Tibial artery (tissue), 4 donors: ENCODE measurements at regions not wholly inside any gene's neighbourhood (a gene's known extent, or its start where the extent isn't known, plus 50 kb on each side); places are given as distances from the start of the nearest gene placed in this dataset.

Source experiments
- DNase-seq, 2 donors: peaks; one replicate each; pipeline ENCODE4 v3.0.0-alpha.2; 2019
- H3K27ac ChIP-seq, 2 donors: fragments of 200-600 bp; sonication (generic) in 1 of 2; 1 replicate in 1 of 2; 2 replicates in 1 of 2; pipeline ENCODE4 v1.5.1; 2018 to 2019; ENCODE audit warnings: mild to moderate bottlenecking in 1 of 2
- H3K27me3 ChIP-seq, 2 donors: fragments of 200-600 bp; sonication (generic) in 1 of 2; one replicate each; pipeline versions ENCODE4 v1.5.1 to v1.6.0; 2016 to 2019
- H3K36me3 ChIP-seq, 3 donors: fragments of 200-600 bp; sonication (generic) in 2 of 3; one replicate each; pipeline ENCODE4 v1.5.1; 2016 to 2019; ENCODE audit warnings: mild to moderate bottlenecking in 2 of 3
- H3K4me1 ChIP-seq, 4 donors: fragments of 200-600 bp; sonication (generic) in 2 of 4; 1 replicate in 3 of 4; 2 replicates in 1 of 4; pipeline ENCODE4 v1.5.1; 2016 to 2019
- H3K4me3 ChIP-seq, 2 donors: fragments of 200-600 bp; sonication (generic) in 1 of 2; 1 replicate in 1 of 2; 2 replicates in 1 of 2; pipeline ENCODE4 v1.5.1; 2018 to 2019; ENCODE audit warnings: mild to moderate bottlenecking in 2 of 2
- H3K9me3 ChIP-seq, 3 donors: fragments of 200-600 bp; sonication (generic) in 1 of 3; one replicate each; pipeline ENCODE4 v1.5.1; 2016 to 2019
- CTCF ChIP-seq, 2 experiments: fragments of 200-600 bp in 1 of 2; fragments of 450-650 bp in 1 of 2; IDR thresholded peaks; one replicate each; pipeline ENCODE4 v1.5.1; 2017 to 2019; ENCODE audit warnings: antibody characterized with exemption in 2 of 2, mild to moderate bottlenecking in 1 of 2, moderate library complexity in 1 of 2
- intact Hi-C: fragments of 100-400 bp; cut with DNase I; formaldehyde crosslinking; loops from one replicate; pipeline ENCODE4 v1.15.0; 2023; ENCODE audit warnings: low total_unique reads

- H3K27me3 ChIP-seq, result no peaks in the 10 kb centered on the region
- no peak for DNase-seq
- peaks cover 0 to 7% (median 0%) of the 10 kb centered on the region in 3 donors for H3K9me3 ChIP-seq
- no peak overlapping the region for H3K27ac ChIP-seq
- no peak for TF ChIP-seq CTCF (IDR thresholded peaks at IDR 0.05)
- no peaks in the 10 kb centered on the region for H3K4me1 ChIP-seq
- H3K4me3 ChIP-seq, result no peak overlapping the region
- intact Hi-C loops, result no loop called here
- H3K36me3 ChIP-seq, result no peaks in the 10 kb centered on the region
These were observed 76.6 kb upstream of the SOX1 start for GRCh38 chr13:111990362-111990761.

- Histone ChIP-seq H3K4me1 (no peaks in the 10 kb centered on the region), H3K36me3 (no peaks in the 10 kb centered on the region), H3K27me3 (no peaks in the 10 kb centered on the region), H3K9me3 (peaks cover 0 to 7% (median 0%) of the 10 kb centered on the region in 3 donors), H3K4me3 (no peak overlapping the region), H3K27ac (no peak overlapping the region)
- TF ChIP-seq CTCF (IDR thresholded peaks at IDR 0.05), result no peak
- intact Hi-C loops, result no loop called here
- no peak for DNase-seq
These were observed 74.0 kb upstream of the SOX1 start for GRCh38 chr13:111992911-111993310.

GRCh38 chr13:111993691-111994090 is 73.3 kb upstream of the SOX1 start:
- H3K27me3 ChIP-seq, result peaks cover 0 to 3% of the 10 kb centered on the region in 2 donors
- H3K4me3 ChIP-seq, result no peak overlapping the region
- no peaks in the 10 kb centered on the region for H3K4me1 ChIP-seq
- TF ChIP-seq CTCF (IDR thresholded peaks at IDR 0.05), result no peak
- H3K9me3 ChIP-seq, result peaks cover 0 to 7% (median 0%) of the 10 kb centered on the region in 3 donors
- no peak overlapping the region for H3K27ac ChIP-seq
- intact Hi-C loops, result no loop called here
- DNase-seq, result no peak
- H3K36me3 ChIP-seq, result no peaks in the 10 kb centered on the region

GRCh38 chr13:111994578-111994977 is 72.4 kb upstream of the SOX1 start:
- TF ChIP-seq CTCF (IDR thresholded peaks at IDR 0.05), result no peak
- peaks cover 0 to 4% of the 10 kb centered on the region in 2 donors for H3K27me3 ChIP-seq
- peaks cover 0 to 7% (median 0%) of the 10 kb centered on the region in 3 donors for H3K9me3 ChIP-seq
- intact Hi-C loops, result no loop called here
- H3K36me3 ChIP-seq, result no peaks in the 10 kb centered on the region
- no peak overlapping the region for H3K4me3 ChIP-seq
- no peak for DNase-seq
- H3K4me1 ChIP-seq, result no peaks in the 10 kb centered on the region
- H3K27ac ChIP-seq, result no peak overlapping the region

GRCh38 chr13:111999352-111999751 is 67.6 kb upstream of the SOX1 start:
- DNase-seq, result no peak
- Histone ChIP-seq H3K27ac (no peak overlapping the region), H3K27me3 (peaks cover 0 to 4% of the 10 kb centered on the region in 2 donors), H3K4me3 (no peak overlapping the region), H3K36me3 (no peaks in the 10 kb centered on the region), H3K9me3 (no peaks in the 10 kb centered on the region), H3K4me1 (no peaks in the 10 kb centered on the region)
- intact Hi-C loops, result no loop called here
- no peak for TF ChIP-seq CTCF (IDR thresholded peaks at IDR 0.05)

GRCh38 chr13:112000888-112001287 is 66.1 kb upstream of the SOX1 start:
- intact Hi-C loops, result no loop called here

More at GRCh38 chr13:112000888-112001287, 66.1 kb upstream of the SOX1 start:
- H3K27ac ChIP-seq, result no peak overlapping the region
- H3K9me3 ChIP-seq, result no peaks in the 10 kb centered on the region
- no peaks in the 10 kb centered on the region for H3K4me1 ChIP-seq
- H3K4me3 ChIP-seq, result no peak overlapping the region
- H3K27me3 ChIP-seq, result peaks cover 0 to 4% of the 10 kb centered on the region in 2 donors
- no peak for DNase-seq
- TF ChIP-seq CTCF (IDR thresholded peaks at IDR 0.05), result no peak
- H3K36me3 ChIP-seq, result no peaks in the 10 kb centered on the region
